ENCODE measurements at regions not wholly inside any gene's neighbourhood (a gene's known extent, or its start where the extent isn't known, plus 50 kb on each side); places are given as distances from the start of the nearest gene placed in this dataset.

GRCh38 chr12:124506832-124507153, 60.6 kb downstream of the NCOR2 start:
- peak overlapping the region in 1 of 2 experiments; percentile 68; a peak in 2 of 5 replicates for H3K4me3 Mint-ChIP-seq
- H3K18ac ChIP-seq (ENCODE audit: insufficient read length, low read depth, low read length) = no peak overlapping the region
- H3K4me2 ChIP-seq (ENCODE audit: insufficient read depth, insufficient read length, low read length) = no peak overlapping the region
- no peak overlapping the region for H3K9ac ChIP-seq (ENCODE audit: extremely low read depth, insufficient read length, low read length)
- peaks cover 21% of the 10 kb centered on the region; the same call in 1 of the 2 replicates for H3K79me2 ChIP-seq (ENCODE audit: insufficient read depth, low read length)
- no peaks in the 10 kb centered on the region; a peak in 1 of 5 replicates for H3K9me3 Mint-ChIP-seq
- no peak overlapping the region for H3K56ac ChIP-seq (ENCODE audit: insufficient read length, low read depth, low read length)
- peaks cover 4 to 11% (median 9%) of the 10 kb centered on the region in 3 experiments; a peak in 5 of 7 replicates for H3K36me3 Mint-ChIP-seq (ENCODE audit: insufficient read depth in 1 of 3, low read depth in 3 of 3)
- no peak overlapping the region for H2BK120ac ChIP-seq (ENCODE audit: low read depth, low read length, poor library complexity, severe bottlenecking)
- H3K79me1 ChIP-seq (ENCODE audit: insufficient read depth, low read depth, low read length, poor library complexity, severe bottlenecking) = peaks cover 9% of the 10 kb centered on the region
- H3K23me2 ChIP-seq (ENCODE audit: insufficient read length, low read depth, low read length, poor library complexity, severe bottlenecking) = no peaks in the 10 kb centered on the region
- peak overlapping the region; percentile 56 for H3K14ac ChIP-seq (ENCODE audit: insufficient read depth, low read length)
- peaks cover 58 to 85% of the 10 kb centered on the region in 2 experiments for H3K4me1 Mint-ChIP-seq
- H4K5ac ChIP-seq (ENCODE audit: insufficient read length, low read depth, low read length) = no peak overlapping the region
- peak overlapping the region; percentile 49 to 93 (median 86) for H3K27ac Mint-ChIP-seq
- H3K4me1 ChIP-seq (ENCODE audit: insufficient read depth, low read length) = peaks cover 5% of the 10 kb centered on the region; the same call in 1 of the 2 replicates
- H4K91ac ChIP-seq (ENCODE audit: insufficient read length, low read depth, low read length) = no peak overlapping the region
- no peaks in the 10 kb centered on the region for H3K27me3 ChIP-seq (ENCODE audit: insufficient read depth, low read length)
- H2AFZ ChIP-seq (ENCODE audit: low read length) = no peak overlapping the region
- no peak overlapping the region for H3K4ac ChIP-seq (ENCODE audit: low read depth, low read length)
- no peak overlapping the region for H3K27ac ChIP-seq (ENCODE audit: insufficient read length, low read depth, low read length)
- no peak overlapping the region for H3T11ph ChIP-seq (ENCODE audit: low read length)
- H3K27me3 Mint-ChIP-seq (ENCODE audit: low read depth) = no peaks in the 10 kb centered on the region
- H4K8ac ChIP-seq (replicated peaks; ENCODE audit: insufficient read length, low read depth, low read length) = no peak overlapping the region
- no peak overlapping the region for H2BK15ac ChIP-seq (ENCODE audit: low read depth, low read length)
- WGBS (ENCODE audit: extremely low coverage, insufficient read length, low lambda C conversion rate) = no CpG with 5 or more reads among the region's 8 CpGs
- no peak overlapping the region for H2BK5ac ChIP-seq (ENCODE audit: insufficient read length, low read length)
- no peak overlapping the region for H2BK12ac ChIP-seq (ENCODE audit: insufficient read length, low read depth, low read length)
- no peak for DNase-seq
- H3K9me3 ChIP-seq (ENCODE audit: control insufficient read depth, low read depth, low read length) = no peaks in the 10 kb centered on the region
- peaks cover 2% of the 10 kb centered on the region for H4K20me1 ChIP-seq (ENCODE audit: control insufficient read depth, insufficient read depth, insufficient read length)
- no peak overlapping the region for H3K23ac ChIP-seq (ENCODE audit: insufficient read length, low read depth, low read length)
- H2BK20ac ChIP-seq (ENCODE audit: low read depth, low read length, poor library complexity, severe bottlenecking) = no peak overlapping the region
- TF ChIP-seq CTCF (conservative IDR thresholded peaks at IDR 0.05) = no peak
- H2AK5ac ChIP-seq (ENCODE audit: insufficient read length, low read length) = no peak overlapping the region

Data from H9 (cell line).